ENCODE measurements at regions not wholly inside any gene's neighbourhood (a gene's known extent, or its start where the extent isn't known, plus 50 kb on each side); places are given as distances from the start of the nearest gene placed in this dataset.

- no peak overlapping the region for H3K27ac ChIP-seq (ENCODE audit: extremely low read depth, low read depth, low read length)
- H3K4me3 ChIP-seq (ENCODE audit: low read depth, low read length) = no peak overlapping the region
- H3K4me1 ChIP-seq (ENCODE audit: control insufficient read depth, insufficient read depth, low read length) = no peaks in the 10 kb centered on the region
- no peaks in the 10 kb centered on the region for H3K9me3 ChIP-seq (ENCODE audit: control insufficient read depth, insufficient read depth, low read depth, low read length)
- no peaks in the 10 kb centered on the region for H3K36me3 ChIP-seq (ENCODE audit: control insufficient read depth in 2 of 2, insufficient read depth in 1 of 2, low read length in 2 of 2)
- TF ChIP-seq ZNF221 (tag by site-specific recombination; IDR thresholded peaks at IDR 0.05; ENCODE audit: borderline replicate concordance) (no peak), BCL11A (tag by site-specific recombination; IDR thresholded peaks at IDR 0.05; ENCODE audit: low read depth) (no peak), ZNF514 (tag by site-specific recombination; IDR thresholded peaks at IDR 0.05) (no peak), ZNF707 (tag by site-specific recombination; IDR thresholded peaks at IDR 0.05) (no peak), ZNF571 (tag by site-specific recombination; IDR thresholded peaks at IDR 0.05) (no peak)
- TF ChIP-seq, protein P1, sequence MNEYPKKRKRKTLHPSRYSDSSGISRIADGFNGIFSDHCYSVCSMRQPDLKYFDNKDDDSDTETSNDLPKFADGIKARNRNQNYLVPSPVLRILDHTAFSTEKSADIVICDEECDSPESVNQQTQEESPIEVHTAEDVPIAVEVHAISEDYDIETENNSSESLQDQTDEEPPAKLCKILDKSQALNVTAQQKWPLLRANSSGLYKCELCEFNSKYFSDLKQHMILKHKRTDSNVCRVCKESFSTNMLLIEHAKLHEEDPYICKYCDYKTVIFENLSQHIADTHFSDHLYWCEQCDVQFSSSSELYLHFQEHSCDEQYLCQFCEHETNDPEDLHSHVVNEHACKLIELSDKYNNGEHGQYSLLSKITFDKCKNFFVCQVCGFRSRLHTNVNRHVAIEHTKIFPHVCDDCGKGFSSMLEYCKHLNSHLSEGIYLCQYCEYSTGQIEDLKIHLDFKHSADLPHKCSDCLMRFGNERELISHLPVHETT (tag by site-specific recombination; IDR thresholded peaks at IDR 0.05) = no peak
- TF ChIP-seq, protein P2, sequence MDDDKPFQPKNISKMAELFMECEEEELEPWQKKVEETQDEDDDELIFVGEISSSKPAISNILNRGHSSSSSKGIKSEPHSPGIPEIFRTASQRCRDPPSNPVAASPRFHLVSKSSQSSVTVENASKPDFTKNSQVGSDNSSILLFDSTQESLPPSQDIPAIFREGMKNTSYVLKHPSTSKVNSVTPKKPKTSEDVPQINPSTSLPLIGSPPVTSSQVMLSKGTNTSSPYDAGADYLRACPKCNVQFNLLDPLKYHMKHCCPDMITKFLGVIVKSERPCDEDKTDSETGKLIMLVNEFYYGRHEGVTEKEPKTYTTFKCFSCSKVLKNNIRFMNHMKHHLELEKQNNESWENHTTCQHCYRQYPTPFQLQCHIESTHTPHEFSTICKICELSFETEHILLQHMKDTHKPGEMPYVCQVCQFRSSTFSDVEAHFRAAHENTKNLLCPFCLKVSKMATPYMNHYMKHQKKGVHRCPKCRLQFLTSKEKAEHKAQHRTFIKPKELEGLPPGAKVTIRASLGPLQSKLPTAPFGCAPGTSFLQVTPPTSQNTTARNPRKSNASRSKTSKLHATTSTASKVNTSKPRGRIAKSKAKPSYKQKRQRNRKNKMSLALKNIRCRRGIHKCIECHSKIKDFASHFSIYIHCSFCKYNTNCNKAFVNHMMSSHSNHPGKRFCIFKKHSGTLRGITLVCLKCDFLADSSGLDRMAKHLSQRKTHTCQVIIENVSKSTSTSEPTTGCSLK (tag by site-specific recombination; IDR thresholded peaks at IDR 0.05) = no peak
- ChIA-PET POLR2A (no interaction called here), CTCF (interaction anchor here (0.6 kb wide), 1 partner anchor 226 kb away, joined by 3 read pairs; no protein-coding TSS in a partner anchor)
Measured at GRCh38 chr1:238954865-238955264, 431.5 kb upstream of the CHRM3 start.

DNA sequence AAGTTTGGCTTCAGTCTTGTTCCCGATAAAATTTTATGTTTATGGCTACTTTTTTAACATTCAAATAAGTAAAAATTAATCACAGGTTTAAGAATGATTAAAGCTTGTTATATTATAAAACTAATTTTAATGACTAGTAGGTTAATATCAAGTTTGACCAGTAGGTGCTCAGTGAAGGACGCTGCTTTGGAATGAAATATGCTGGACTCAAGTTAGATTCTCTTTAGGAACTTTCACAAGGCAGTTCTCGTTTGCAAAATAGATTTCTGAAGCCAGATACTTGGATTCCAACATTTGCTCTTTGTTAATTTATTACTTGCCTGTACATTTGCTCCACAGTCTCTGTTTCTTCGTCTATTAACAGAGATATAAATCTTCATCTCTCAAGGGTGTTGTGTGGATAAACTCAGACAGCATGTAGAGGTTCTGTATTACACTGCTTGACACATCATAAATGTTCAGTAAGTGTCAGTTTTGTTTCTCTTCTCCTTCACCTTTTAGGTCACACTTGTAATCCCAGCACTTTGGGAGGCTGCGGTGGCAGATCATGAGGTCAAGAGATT lies 432.8 kb upstream of the CHRM3 start:
- ChIA-PET POLR2A (interaction anchor here (0.7 kb wide), 1 partner anchor 287 kb away, joined by 3 read pairs; no protein-coding TSS in a partner anchor), CTCF (interaction anchor here (0.5 to 0.7 kb wide), 5 partner anchors 62 to 1018 kb away, joined by 3 to 4 read pairs (median 3); no protein-coding TSS in a partner anchor)
- Histone ChIP-seq H3K4me1 (ENCODE audit: control insufficient read depth, insufficient read depth, low read length) (no peaks in the 10 kb centered on the region), H3K4me3 (ENCODE audit: low read depth, low read length) (no peak overlapping the region), H3K36me3 (ENCODE audit: control insufficient read depth in 2 of 2, insufficient read depth in 1 of 2, low read length in 2 of 2) (no peaks in the 10 kb centered on the region), H3K9me3 (ENCODE audit: control insufficient read depth, insufficient read depth, low read depth, low read length) (no peaks in the 10 kb centered on the region), H3K27ac (ENCODE audit: extremely low read depth, low read depth, low read length) (no peak overlapping the region)
- no peak for TF ChIP-seq ZBTB8A (tag by site-specific recombination; IDR thresholded peaks at IDR 0.05)
- TF ChIP-seq, protein P3, sequence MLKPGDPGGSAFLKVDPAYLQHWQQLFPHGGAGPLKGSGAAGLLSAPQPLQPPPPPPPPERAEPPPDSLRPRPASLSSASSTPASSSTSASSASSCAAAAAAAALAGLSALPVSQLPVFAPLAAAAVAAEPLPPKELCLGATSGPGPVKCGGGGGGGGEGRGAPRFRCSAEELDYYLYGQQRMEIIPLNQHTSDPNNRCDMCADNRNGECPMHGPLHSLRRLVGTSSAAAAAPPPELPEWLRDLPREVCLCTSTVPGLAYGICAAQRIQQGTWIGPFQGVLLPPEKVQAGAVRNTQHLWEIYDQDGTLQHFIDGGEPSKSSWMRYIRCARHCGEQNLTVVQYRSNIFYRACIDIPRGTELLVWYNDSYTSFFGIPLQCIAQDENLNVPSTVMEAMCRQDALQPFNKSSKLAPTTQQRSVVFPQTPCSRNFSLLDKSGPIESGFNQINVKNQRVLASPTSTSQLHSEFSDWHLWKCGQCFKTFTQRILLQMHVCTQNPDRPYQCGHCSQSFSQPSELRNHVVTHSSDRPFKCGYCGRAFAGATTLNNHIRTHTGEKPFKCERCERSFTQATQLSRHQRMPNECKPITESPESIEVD (tag by site-specific recombination; IDR thresholded peaks at IDR 0.05) = no peak
- TF ChIP-seq ZNF24 (tag by site-specific recombination; IDR thresholded peaks at IDR 0.05) = no peak
- TF ChIP-seq ZNF571 (tag by site-specific recombination; IDR thresholded peaks at IDR 0.05) = no peak
- TF ChIP-seq KLF1 (tag by site-specific recombination; IDR thresholded peaks at IDR 0.05) = no peak
- no peak for TF ChIP-seq ZNF777 (tag by site-specific recombination; IDR thresholded peaks at IDR 0.05; ENCODE audit: borderline replicate concordance)
- no peak for TF ChIP-seq ZNF391 (tag by site-specific recombination; IDR thresholded peaks at IDR 0.05; ENCODE audit: borderline replicate concordance, low read depth)
- no peak for TF ChIP-seq ZNF792 (tag by site-specific recombination; IDR thresholded peaks at IDR 0.05)
- TF ChIP-seq KLF16 (tag by site-specific recombination; IDR thresholded peaks at IDR 0.05) = no peak
- TF ChIP-seq SCRT1 (tag by site-specific recombination; IDR thresholded peaks at IDR 0.05; ENCODE audit: borderline replicate concordance) = no peak
- TF ChIP-seq ZNF664 (tag by site-specific recombination; IDR thresholded peaks at IDR 0.05) = no peak
- no peak for TF ChIP-seq ZNF155 (tag by site-specific recombination; IDR thresholded peaks at IDR 0.05)
- TF ChIP-seq WT1 (tag by site-specific recombination; IDR thresholded peaks at IDR 0.05) = no peak
- TF ChIP-seq PRDM4 (tag by site-specific recombination; IDR thresholded peaks at IDR 0.05) = no peak
